Natural killer cell treated with Interleukin-12 subunit alpha and Interleukin-12 subunit beta and Interleukin-15 and Interleukin-18, amount 100 ng/mL, for 72 hours (primary cell): ENCODE measurements at regions not wholly inside any gene's neighbourhood (a gene's known extent, or its start where the extent isn't known, plus 50 kb on each side); places are given as distances from the start of the nearest gene placed in this dataset.

Source experiments
- ATAC-seq, 2 donors: fragments of 150-1000 bp; cut with Tn5 transposase in 1 of 2; sonication (Bioruptor Pico), chemical (Tn5 transposase) in 1 of 2; 2 replicates each; pipeline ENCODE4 v1.10.0; 2021
- DNase-seq: peaks from one replicate; pipeline ENCODE4 v3.0.0; 2022; ENCODE audit warnings: low spot score
- H3K27ac Mint-ChIP-seq, 2 donors: 1 replicate in 1 of 2; 2 replicates in 1 of 2; pipeline ENCODE4 v1.8.0; 2022; ENCODE audit warnings: mixed read lengths in 2 of 2, mild to moderate bottlenecking in 1 of 2, moderate library complexity in 1 of 2
- H3K27me3 Mint-ChIP-seq, 2 donors: 1 replicate in 1 of 2; 2 replicates in 1 of 2; pipeline ENCODE4 v1.8.0; 2022; ENCODE audit warnings: mixed read lengths in 2 of 2
- H3K36me3 Mint-ChIP-seq: one replicate; pipeline ENCODE4 v1.8.0; 2022; ENCODE audit warnings: mixed read lengths
- H3K4me1 Mint-ChIP-seq, 2 donors: 1 replicate in 1 of 2; 2 replicates in 1 of 2; pipeline ENCODE4 v1.8.0; 2022; ENCODE audit warnings: low read depth in 2 of 2, mixed read lengths in 2 of 2, mild to moderate bottlenecking in 1 of 2
- H3K4me3 Mint-ChIP-seq: one replicate; pipeline ENCODE4 v1.8.0; 2022; ENCODE audit warnings: mixed read lengths
- H3K9me3 Mint-ChIP-seq: 2 replicates; pipeline ENCODE4 v1.8.0; 2022; ENCODE audit warnings: mixed read lengths

- no peaks in the 10 kb centered on the region for H3K36me3 Mint-ChIP-seq
- H3K27ac Mint-ChIP-seq, result no peak overlapping the region
- H3K9me3 Mint-ChIP-seq, result peaks cover 12% of the 10 kb centered on the region
- no peaks in the 10 kb centered on the region for H3K4me1 Mint-ChIP-seq
- DNase-seq (no peak), ATAC-seq (no peak)
- no peaks in the 10 kb centered on the region for H3K27me3 Mint-ChIP-seq
- no peak overlapping the region for H3K4me3 Mint-ChIP-seq
These were observed 354.3 kb downstream of the TGFB2 start for GRCh38 chr1:218699421-218699820.

- Mint-ChIP-seq H3K9me3 (peaks cover 16% of the 10 kb centered on the region), H3K4me1 (no peaks in the 10 kb centered on the region), H3K27ac (no peak overlapping the region), H3K36me3 (no peaks in the 10 kb centered on the region), H3K4me3 (no peak overlapping the region), H3K27me3 (no peaks in the 10 kb centered on the region)
- DNase-seq (no peak), ATAC-seq (no peak)
These were observed 354.7 kb downstream of the TGFB2 start for GRCh38 chr1:218699865-218700264.

- peaks cover 16% of the 10 kb centered on the region for H3K9me3 Mint-ChIP-seq
- no peak for ATAC-seq
- no peaks in the 10 kb centered on the region for H3K36me3 Mint-ChIP-seq
- H3K27me3 Mint-ChIP-seq, result no peaks in the 10 kb centered on the region
- H3K4me1 Mint-ChIP-seq, result no peaks in the 10 kb centered on the region
- no peak overlapping the region for H3K4me3 Mint-ChIP-seq
- no peak for DNase-seq
- H3K27ac Mint-ChIP-seq, result no peak overlapping the region
These were observed 355.5 kb downstream of the TGFB2 start for GRCh38 chr1:218700666-218701065.

- Mint-ChIP-seq H3K4me3 (no peak overlapping the region), H3K36me3 (no peaks in the 10 kb centered on the region), H3K4me1 (no peaks in the 10 kb centered on the region), H3K27me3 (no peaks in the 10 kb centered on the region), H3K27ac (no peak overlapping the region), H3K9me3 (peaks cover 14% of the 10 kb centered on the region)
- DNase-seq (no peak), ATAC-seq (no peak)
These were observed 356.0 kb downstream of the TGFB2 start for GRCh38 chr1:218701131-218701530.

- ATAC-seq (no peak), DNase-seq (no peak)
- no peaks in the 10 kb centered on the region for H3K36me3 Mint-ChIP-seq
- H3K27ac Mint-ChIP-seq, result no peak overlapping the region
- H3K27me3 Mint-ChIP-seq, result no peaks in the 10 kb centered on the region
- H3K4me3 Mint-ChIP-seq, result no peak overlapping the region
- peaks cover 18% of the 10 kb centered on the region for H3K9me3 Mint-ChIP-seq
- H3K4me1 Mint-ChIP-seq, result no peaks in the 10 kb centered on the region
These were observed 357.6 kb downstream of the TGFB2 start for GRCh38 chr1:218702775-218703174.

GRCh38 chr1:218703836-218704235 is 358.7 kb downstream of the TGFB2 start:
- no peaks in the 10 kb centered on the region for H3K4me1 Mint-ChIP-seq
- no peak overlapping the region for H3K27ac Mint-ChIP-seq
- H3K36me3 Mint-ChIP-seq, result no peaks in the 10 kb centered on the region
- DNase-seq (no peak), ATAC-seq (no peak)
- no peaks in the 10 kb centered on the region for H3K27me3 Mint-ChIP-seq
- no peak overlapping the region for H3K4me3 Mint-ChIP-seq
- H3K9me3 Mint-ChIP-seq, result peaks cover 18% of the 10 kb centered on the region

- no peaks in the 10 kb centered on the region for H3K27me3 Mint-ChIP-seq
- ATAC-seq, result no peak
- H3K4me3 Mint-ChIP-seq, result no peak overlapping the region
These were observed 360.3 kb downstream of the TGFB2 start for GRCh38 chr1:218705391-218705790.

GRCh38 chr1:218705911-218706893 is 361.1 kb downstream of the TGFB2 start:
- ATAC-seq (no peak), DNase-seq (no peak)
- Mint-ChIP-seq H3K4me3 (no peak overlapping the region), H3K4me1 (no peaks in the 10 kb centered on the region), H3K36me3 (no peaks in the 10 kb centered on the region), H3K9me3 (peaks cover 10% of the 10 kb centered on the region), H3K27ac (no peak overlapping the region), H3K27me3 (no peaks in the 10 kb centered on the region)

More at GRCh38 chr1:218705391-218705790, 360.3 kb downstream of the TGFB2 start:
- H3K27ac Mint-ChIP-seq, result no peak overlapping the region
- no peak for DNase-seq
- H3K9me3 Mint-ChIP-seq, result peaks cover 14% of the 10 kb centered on the region
- H3K4me1 Mint-ChIP-seq, result no peaks in the 10 kb centered on the region
- no peaks in the 10 kb centered on the region for H3K36me3 Mint-ChIP-seq

GRCh38 chr1:218711001-218711400 is 365.9 kb downstream of the TGFB2 start:
- H3K27me3 Mint-ChIP-seq, result no peaks in the 10 kb centered on the region
- H3K9me3 Mint-ChIP-seq, result peaks cover 4% of the 10 kb centered on the region
- H3K4me1 Mint-ChIP-seq, result no peaks in the 10 kb centered on the region
- DNase-seq (no peak), ATAC-seq (no peak)
- H3K27ac Mint-ChIP-seq, result no peak overlapping the region
- H3K4me3 Mint-ChIP-seq, result no peak overlapping the region
- H3K36me3 Mint-ChIP-seq, result no peaks in the 10 kb centered on the region

- no peak for DNase-seq
- H3K36me3 Mint-ChIP-seq, result no peaks in the 10 kb centered on the region
- no peaks in the 10 kb centered on the region for H3K27me3 Mint-ChIP-seq
- H3K4me3 Mint-ChIP-seq, result no peak overlapping the region
- no peak overlapping the region for H3K27ac Mint-ChIP-seq
- H3K4me1 Mint-ChIP-seq, result no peaks in the 10 kb centered on the region
- ATAC-seq, result no peak
- peaks cover 4% of the 10 kb centered on the region for H3K9me3 Mint-ChIP-seq
These were observed 366.9 kb downstream of the TGFB2 start for GRCh38 chr1:218711884-218712674.

- DNase-seq (no peak), ATAC-seq (no peak)
- no peaks in the 10 kb centered on the region for H3K9me3 Mint-ChIP-seq
- H3K27ac Mint-ChIP-seq, result no peak overlapping the region
- H3K4me1 Mint-ChIP-seq, result no peaks in the 10 kb centered on the region
- no peaks in the 10 kb centered on the region for H3K27me3 Mint-ChIP-seq
- no peaks in the 10 kb centered on the region for H3K36me3 Mint-ChIP-seq
- no peak overlapping the region for H3K4me3 Mint-ChIP-seq
These were observed 367.5 kb downstream of the TGFB2 start for GRCh38 chr1:218712677-218713076.

- Mint-ChIP-seq H3K4me3 (no peak overlapping the region), H3K4me1 (no peaks in the 10 kb centered on the region), H3K9me3 (peaks cover 3% of the 10 kb centered on the region), H3K27me3 (no peaks in the 10 kb centered on the region), H3K27ac (no peak overlapping the region), H3K36me3 (no peaks in the 10 kb centered on the region)
- DNase-seq, result no peak
- ATAC-seq, result no peak
These were observed 371.0 kb downstream of the TGFB2 start for GRCh38 chr1:218715961-218716669.

GRCh38 chr1:218717575-218717974 is 372.4 kb downstream of the TGFB2 start:
- Mint-ChIP-seq H3K9me3 (peaks cover 3% of the 10 kb centered on the region), H3K4me1 (no peaks in the 10 kb centered on the region), H3K27me3 (no peaks in the 10 kb centered on the region), H3K27ac (no peak overlapping the region), H3K4me3 (no peak overlapping the region), H3K36me3 (no peaks in the 10 kb centered on the region)
- DNase-seq, result no peak
- ATAC-seq, result no peak
